Mesendoderm (in vitro differentiated cells): ENCODE measurements at regions not wholly inside any gene's neighbourhood (a gene's known extent, or its start where the extent isn't known, plus 50 kb on each side); places are given as distances from the start of the nearest gene placed in this dataset.

Source experiments
- DNase-seq: peaks from one replicate; pipeline ENCODE4 v3.0.0; 2013
- H2AK5ac ChIP-seq: 2 replicates; pipeline ENCODE4 v1.6.1; 2013; ENCODE audit warnings: low read length, inconsistent platforms
- H2BK120ac ChIP-seq: 2 replicates; pipeline ENCODE4 v1.6.1; 2013; ENCODE audit warnings: low read depth, mild to moderate bottlenecking, low read length, moderate library complexity, mixed read lengths
- H2BK15ac ChIP-seq: replicated peaks from 2 replicates; pipeline ENCODE4 v1.6.1; 2013; ENCODE audit warnings: low read depth, mild to moderate bottlenecking, moderate library complexity
- H2BK5ac ChIP-seq: 2 replicates; pipeline ENCODE4 v1.6.1; 2013; ENCODE audit warnings: low read length, inconsistent platforms
- H3K18ac ChIP-seq: 2 replicates; pipeline ENCODE4 v1.6.1; 2013; ENCODE audit warnings: mild to moderate bottlenecking, low read length, mixed read lengths
- H3K23ac ChIP-seq: one replicate; pipeline ENCODE4 v1.6.1; 2013; ENCODE audit warnings: low read length
- H3K27ac ChIP-seq: 2 replicates; pipeline ENCODE4 v1.5.1; 2013; ENCODE audit warnings: low read depth, mild to moderate bottlenecking, inconsistent platforms, low read length, moderate library complexity
- H3K27me3 ChIP-seq: 2 replicates; pipeline ENCODE4 v1.6.1; 2013; ENCODE audit warnings: low read length, control low read depth, mild to moderate bottlenecking, inconsistent platforms; ENCODE audit not compliant: insufficient read depth, poor library complexity
- H3K36me3 ChIP-seq: 2 replicates; pipeline ENCODE4 v1.6.1; 2013; ENCODE audit warnings: low read length, inconsistent platforms; ENCODE audit not compliant: control insufficient read depth, insufficient read depth
- H3K4ac ChIP-seq: one replicate; pipeline ENCODE4 v1.6.1; 2013; ENCODE audit warnings: low read depth, mild to moderate bottlenecking, low read length, moderate library complexity
- H3K4me1 ChIP-seq: 2 replicates; pipeline ENCODE4 v1.6.1; 2013; ENCODE audit warnings: low read depth, low read length, inconsistent platforms; ENCODE audit not compliant: control insufficient read depth
- H3K4me2 ChIP-seq: 2 replicates; pipeline ENCODE4 v1.6.1; 2013; ENCODE audit warnings: low read length
- H3K4me3 ChIP-seq: 2 replicates; pipeline ENCODE4 v1.5.1; 2013; ENCODE audit warnings: mild to moderate bottlenecking, low read length
- H3K56ac ChIP-seq: one replicate; pipeline ENCODE4 v1.6.1; 2013; ENCODE audit warnings: low read length
- H3K79me1 ChIP-seq: 2 replicates; pipeline ENCODE4 v1.6.1; 2013; ENCODE audit warnings: low read length, inconsistent platforms
- H3K79me2 ChIP-seq: 2 replicates; pipeline ENCODE4 v1.6.1; 2013; ENCODE audit warnings: mild to moderate bottlenecking, low read length; ENCODE audit not compliant: control insufficient read depth, insufficient read depth
- H3K9ac ChIP-seq: 2 replicates; pipeline ENCODE4 v1.6.1; 2013; ENCODE audit warnings: low read length, inconsistent platforms
- H4K5ac ChIP-seq: one replicate; pipeline ENCODE4 v1.6.1; 2013; ENCODE audit warnings: low read length
- H4K8ac ChIP-seq: one replicate; pipeline ENCODE4 v1.6.1; 2013; ENCODE audit warnings: low read depth, mild to moderate bottlenecking, control low read depth, low read length, moderate library complexity
- WGBS: extraction: QIAGEN DNeasy Blood & Tissue Kit; methylation state at CpG from one replicate; pipeline ENCODE4 v1.1.7; 2013; ENCODE audit warnings: low lambda C conversion rate, missing lambda C conversion rate; ENCODE audit not compliant: insufficient coverage; ENCODE audit errors: extremely low coverage; 5-methylcytosine and 5-hydroxymethylcytosine counted together

DNA sequence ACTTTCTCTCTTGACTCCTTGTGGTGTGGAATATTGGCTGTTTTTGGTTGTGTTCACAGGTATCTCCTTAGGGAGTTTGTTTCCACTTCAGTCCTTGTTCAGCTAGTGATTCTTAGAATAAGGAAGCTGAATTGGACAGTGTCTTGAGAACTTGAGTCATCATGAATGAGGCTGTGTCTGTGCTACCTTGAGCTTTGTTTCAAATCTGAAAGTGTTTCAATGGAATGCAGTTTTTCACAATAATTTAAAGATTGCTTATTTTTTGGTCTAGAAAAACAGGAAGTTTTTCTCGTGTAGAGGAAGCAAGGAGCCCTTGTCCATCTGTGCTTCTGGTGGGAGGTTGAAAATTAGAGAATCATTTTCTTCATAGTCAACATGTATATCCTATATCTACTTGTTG lies 76.5 kb downstream of the ZNF518B start:
- Histone ChIP-seq H2AK5ac (no peak overlapping the region), H3K4ac (no peak overlapping the region), H2BK120ac (no peak overlapping the region), H3K79me1 (no peaks in the 10 kb centered on the region), H3K23ac (no peak overlapping the region), H3K4me3 (no peak overlapping the region), H3K4me1 (no peaks in the 10 kb centered on the region), H2BK5ac (no peak overlapping the region), H4K5ac (no peak overlapping the region), H3K36me3 (no peaks in the 10 kb centered on the region), H3K4me2 (no peak overlapping the region), H3K79me2 (no peaks in the 10 kb centered on the region), H4K8ac (no peak overlapping the region), H3K18ac (no peak overlapping the region), H3K9ac (no peak overlapping the region), H3K56ac (no peak overlapping the region), H3K27me3 (no peaks in the 10 kb centered on the region), H2BK15ac (no peak overlapping the region), H3K27ac (no peak overlapping the region)
- WGBS, result no CpG with 5 or more reads among the region's 1 CpG
- DNase-seq, result no peak

DNA sequence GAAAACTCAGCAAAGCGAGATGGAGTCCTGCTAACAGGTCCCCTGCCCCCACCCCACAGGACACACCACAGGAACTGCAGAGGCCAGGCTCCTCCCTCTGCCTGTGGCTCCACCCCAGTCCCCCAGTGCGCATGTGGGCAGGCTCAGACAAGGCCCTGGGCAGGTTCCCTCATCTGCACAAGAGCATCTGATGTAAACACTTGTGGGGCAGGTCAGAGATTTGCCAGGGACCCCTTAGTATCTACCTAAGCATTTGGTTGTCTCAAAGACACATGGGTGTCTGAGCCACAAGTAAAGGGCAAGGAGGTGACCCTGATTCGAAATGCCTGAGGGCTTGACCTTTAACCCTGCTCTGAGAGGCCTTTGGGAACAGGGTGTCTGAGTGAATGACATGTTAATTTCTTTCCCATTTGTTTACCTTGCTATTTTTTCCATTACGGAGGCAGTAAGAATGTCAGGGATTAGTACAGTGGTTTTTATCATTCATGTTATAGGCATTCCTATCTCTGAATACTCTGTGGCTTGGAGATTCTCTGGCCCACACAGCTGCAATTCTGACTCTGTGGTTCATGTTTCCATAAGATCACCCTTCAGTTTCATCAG lies 85.3 kb downstream of the ZNF518B start:
- Histone ChIP-seq H3K4ac (no peak overlapping the region), H3K36me3 (no peaks in the 10 kb centered on the region), H2BK15ac (no peak overlapping the region), H3K27me3 (no peaks in the 10 kb centered on the region), H4K8ac (no peak overlapping the region), H3K9ac (no peak overlapping the region), H3K79me1 (no peaks in the 10 kb centered on the region), H2BK120ac (no peak overlapping the region), H3K56ac (no peak overlapping the region), H3K4me1 (no peaks in the 10 kb centered on the region), H3K27ac (no peak overlapping the region), H3K23ac (no peak overlapping the region), H3K18ac (no peak overlapping the region), H2BK5ac (no peak overlapping the region), H3K4me2 (no peak overlapping the region), H2AK5ac (no peak overlapping the region), H4K5ac (no peak overlapping the region), H3K79me2 (no peaks in the 10 kb centered on the region), H3K4me3 (no peak overlapping the region)
- peak; percentile 7 for DNase-seq
- WGBS, result no CpG with 5 or more reads among the region's 4 CpGs

DNA sequence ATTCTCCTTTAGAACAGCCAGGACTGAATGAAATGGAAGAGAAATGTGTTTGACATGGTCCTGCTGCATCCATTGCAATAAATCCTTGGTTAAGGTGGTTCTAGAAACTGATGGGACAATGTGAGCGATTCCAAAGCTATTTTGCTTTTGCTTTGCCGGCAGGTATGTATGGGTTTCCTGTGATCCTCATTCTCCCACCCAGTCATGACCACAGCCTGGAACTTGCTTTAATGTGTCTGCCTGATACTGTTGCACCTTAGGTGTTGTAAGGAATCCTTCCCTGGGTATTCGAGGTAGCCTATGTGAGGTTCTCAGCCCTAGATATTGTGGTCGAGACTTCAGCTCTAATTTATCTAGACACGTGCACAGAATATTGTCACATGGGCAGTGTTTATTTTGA lies 86.1 kb downstream of the ZNF518B start:
- no peaks in the 10 kb centered on the region for H3K36me3 ChIP-seq
- no peak overlapping the region for H3K27ac ChIP-seq
- no peak overlapping the region for H4K8ac ChIP-seq
- no peak overlapping the region for H3K4ac ChIP-seq
- H3K23ac ChIP-seq, result no peak overlapping the region
- no peak overlapping the region for H3K4me3 ChIP-seq
- H3K79me1 ChIP-seq, result no peaks in the 10 kb centered on the region
- H3K79me2 ChIP-seq, result no peaks in the 10 kb centered on the region
- no peak overlapping the region for H3K18ac ChIP-seq
- DNase-seq, result no peak
- H3K4me2 ChIP-seq, result no peak overlapping the region
- H2BK120ac ChIP-seq, result no peak overlapping the region
- no peak overlapping the region for H4K5ac ChIP-seq
- no peaks in the 10 kb centered on the region for H3K27me3 ChIP-seq
- no peak overlapping the region for H2AK5ac ChIP-seq
- H3K9ac ChIP-seq, result no peak overlapping the region
- no peaks in the 10 kb centered on the region for H3K4me1 ChIP-seq
- H2BK5ac ChIP-seq, result no peak overlapping the region
- no peak overlapping the region for H3K56ac ChIP-seq
- H2BK15ac ChIP-seq, result no peak overlapping the region
- WGBS, result no CpG with 5 or more reads among the region's 5 CpGs

DNA sequence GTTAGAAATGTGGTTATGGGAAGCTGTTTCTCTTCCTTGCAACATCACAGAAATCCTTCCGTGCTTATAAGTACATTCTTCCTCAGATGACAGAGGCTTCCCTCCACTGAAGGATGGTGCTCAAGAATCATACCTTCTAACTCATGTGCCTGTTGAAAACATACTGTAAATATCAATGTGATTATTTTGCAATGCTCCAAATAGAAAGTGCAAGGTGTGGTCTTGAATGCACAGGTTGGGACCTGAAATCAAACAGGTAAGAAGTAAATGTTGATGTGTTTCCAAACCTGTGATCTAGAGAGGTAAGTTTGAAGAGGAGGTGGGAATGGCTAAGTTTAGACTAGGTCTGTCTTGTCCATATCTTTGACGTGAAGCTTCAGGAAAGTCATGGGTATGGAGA lies 87.7 kb downstream of the ZNF518B start:
- Histone ChIP-seq H4K8ac (no peak overlapping the region), H3K4ac (no peak overlapping the region), H3K4me3 (no peak overlapping the region), H2BK5ac (no peak overlapping the region), H2BK120ac (no peak overlapping the region), H4K5ac (no peak overlapping the region), H3K23ac (no peak overlapping the region), H3K4me1 (no peaks in the 10 kb centered on the region), H3K9ac (no peak overlapping the region), H3K79me2 (no peaks in the 10 kb centered on the region), H3K4me2 (no peak overlapping the region), H2BK15ac (no peak overlapping the region), H3K79me1 (no peaks in the 10 kb centered on the region), H3K27me3 (no peaks in the 10 kb centered on the region), H3K56ac (no peak overlapping the region), H2AK5ac (no peak overlapping the region), H3K18ac (no peak overlapping the region), H3K36me3 (no peaks in the 10 kb centered on the region), H3K27ac (no peak overlapping the region)
- WGBS, result no CpG with 5 or more reads among the region's 2 CpGs
- DNase-seq, result no peak

DNA sequence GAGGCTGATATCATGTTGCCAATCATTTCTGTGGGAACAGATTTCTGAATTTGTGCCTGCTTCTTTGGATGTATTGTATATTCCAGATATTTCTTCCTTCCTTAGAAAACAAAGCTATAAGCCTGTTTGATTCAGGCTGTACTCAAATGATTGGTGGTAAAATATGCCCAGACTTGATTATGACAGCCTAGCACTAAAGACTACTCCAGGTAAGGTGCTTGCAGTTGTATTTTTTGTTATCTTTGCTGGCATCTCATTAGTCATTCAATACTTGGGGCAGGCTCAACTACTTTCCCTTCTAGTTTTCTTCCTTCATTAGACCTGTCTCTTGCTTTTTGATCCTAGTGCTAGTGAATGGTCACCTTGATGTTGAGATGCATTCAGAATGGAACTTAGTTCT lies 90.6 kb downstream of the ZNF518B start:
- no peaks in the 10 kb centered on the region for H3K27me3 ChIP-seq
- H3K79me2 ChIP-seq, result no peaks in the 10 kb centered on the region
- H3K56ac ChIP-seq, result no peak overlapping the region
- no peak overlapping the region for H2AK5ac ChIP-seq
- H3K9ac ChIP-seq, result no peak overlapping the region
- no peaks in the 10 kb centered on the region for H3K4me1 ChIP-seq
- no peaks in the 10 kb centered on the region for H3K79me1 ChIP-seq
- no peak overlapping the region for H3K4me2 ChIP-seq
- H3K23ac ChIP-seq, result no peak overlapping the region
- no peak overlapping the region for H4K5ac ChIP-seq
- no peak overlapping the region for H2BK5ac ChIP-seq
- no peak overlapping the region for H3K4ac ChIP-seq
- no peak overlapping the region for H4K8ac ChIP-seq
- H3K4me3 ChIP-seq, result no peak overlapping the region
- no peak overlapping the region for H2BK15ac ChIP-seq
- no peak for DNase-seq
- no peaks in the 10 kb centered on the region for H3K36me3 ChIP-seq
- no peak overlapping the region for H3K18ac ChIP-seq
- no peak overlapping the region for H2BK120ac ChIP-seq
- H3K27ac ChIP-seq, result no peak overlapping the region

DNA sequence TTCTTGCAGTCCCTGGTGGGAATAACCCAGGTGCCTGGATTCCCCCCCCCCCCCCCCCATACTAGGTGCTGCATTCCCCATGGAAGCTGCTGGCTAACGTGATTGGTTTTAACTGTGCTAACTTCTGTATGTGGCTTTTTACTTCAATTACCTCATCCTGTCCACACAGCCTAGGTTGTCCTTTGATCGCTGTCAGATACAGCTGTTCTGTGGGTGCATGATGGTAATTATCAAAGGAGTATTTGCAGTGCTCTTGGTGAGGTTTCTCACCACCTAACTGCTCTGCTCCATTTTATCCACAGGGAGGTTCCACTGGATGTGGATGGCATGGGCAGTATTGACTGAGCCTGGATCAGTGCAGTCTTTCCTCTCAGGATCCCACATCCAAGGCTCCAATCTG lies 93.0 kb downstream of the ZNF518B start:
- Histone ChIP-seq H3K56ac (no peak overlapping the region), H4K5ac (no peak overlapping the region), H3K18ac (no peak overlapping the region), H3K23ac (no peak overlapping the region), H3K4me3 (no peak overlapping the region), H3K79me1 (no peaks in the 10 kb centered on the region), H3K79me2 (no peaks in the 10 kb centered on the region), H3K27me3 (no peaks in the 10 kb centered on the region), H2BK120ac (no peak overlapping the region), H3K4ac (no peak overlapping the region), H3K4me1 (no peaks in the 10 kb centered on the region), H4K8ac (no peak overlapping the region), H3K9ac (no peak overlapping the region), H3K4me2 (no peak overlapping the region), H2BK15ac (no peak overlapping the region), H3K27ac (no peak overlapping the region), H2AK5ac (no peak overlapping the region), H3K36me3 (no peaks in the 10 kb centered on the region), H2BK5ac (no peak overlapping the region)
- no peak for DNase-seq
- WGBS, result no CpG with 5 or more reads among the region's 2 CpGs
